Lower leg skin (tissue), 4 donors: ENCODE measurements at regions not wholly inside any gene's neighbourhood (a gene's known extent, or its start where the extent isn't known, plus 50 kb on each side); places are given as distances from the start of the nearest gene placed in this dataset.

Experiments used
- DNase-seq, 2 donors: peaks; one replicate each; pipeline ENCODE4 v3.0.0-alpha.2; 2019; ENCODE audit warnings: low spot score in 2 of 2
- H3K4me3 ChIP-seq: fragments of 200-600 bp; sonication (generic); 2 replicates; pipeline ENCODE4 v1.5.1; 2017; ENCODE audit warnings: mild to moderate bottlenecking, low read depth; ENCODE audit not compliant: poor library complexity, severe bottlenecking
- POLR2A ChIP-seq, 2 donors: fragments of 450-650 bp; IDR thresholded peaks; one replicate each; pipeline ENCODE4 v1.6.1; 2016 to 2017; ENCODE audit warnings: antibody characterized with exemption in 2 of 2, mild to moderate bottlenecking in 1 of 2, moderate library complexity in 1 of 2
- WGBS, 2 donors: methylation state at CpG; one replicate each; pipeline ENCODE4 v1.1.5; 2018; 5-methylcytosine and 5-hydroxymethylcytosine counted together
- intact Hi-C: fragments of 100-400 bp; cut with DNase I; formaldehyde crosslinking; loops from one replicate; pipeline ENCODE4 v1.15.0; 2023; ENCODE audit warnings: low total_unique reads
- TF ChIP-seq, protein P1 (sequence below), 3 donors: fragments of 450-650 bp; IDR thresholded peaks; one replicate each; pipeline ENCODE4 v1.5.1; 2016; ENCODE audit warnings: antibody characterized with exemption in 3 of 3, mild to moderate bottlenecking in 3 of 3, moderate library complexity in 2 of 3

DNA sequence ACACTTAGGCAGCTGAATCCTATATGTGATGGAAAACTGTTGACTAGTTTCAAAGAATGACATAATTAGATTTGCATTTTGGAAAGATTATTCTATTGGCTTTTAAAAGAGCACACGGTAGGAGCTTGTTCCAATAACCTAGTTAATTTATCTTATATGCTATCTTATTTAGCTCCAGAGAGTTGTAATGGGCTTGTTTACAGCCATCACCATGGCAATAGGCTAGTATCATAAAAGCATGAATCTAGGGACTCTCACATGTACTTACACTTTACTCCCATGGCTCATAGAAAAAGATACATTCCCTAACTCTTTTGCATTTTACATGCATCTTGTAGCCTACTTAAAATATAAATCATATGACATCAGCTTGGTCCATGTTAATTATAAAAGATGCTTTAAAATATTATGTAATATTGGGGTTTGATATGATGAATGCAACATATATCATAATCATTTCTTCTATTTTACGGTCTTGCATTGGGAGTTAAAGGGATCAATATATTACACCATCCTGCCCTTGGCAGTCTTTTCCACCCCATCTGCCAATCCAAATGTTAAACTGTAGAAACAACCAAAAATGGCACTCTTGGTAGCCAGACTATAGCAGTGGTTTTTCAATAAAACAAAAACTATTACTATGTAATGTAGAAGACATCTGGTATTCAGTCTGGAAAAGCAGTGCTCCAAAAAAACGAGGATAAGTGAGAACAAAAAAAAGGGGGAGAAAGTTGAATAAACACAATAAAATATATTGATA lies 2254.0 kb downstream of the LRRC4C start:
- no peak for TF ChIP-seq POLR2A (IDR thresholded peaks at IDR 0.05)
- TF ChIP-seq, protein P1, sequence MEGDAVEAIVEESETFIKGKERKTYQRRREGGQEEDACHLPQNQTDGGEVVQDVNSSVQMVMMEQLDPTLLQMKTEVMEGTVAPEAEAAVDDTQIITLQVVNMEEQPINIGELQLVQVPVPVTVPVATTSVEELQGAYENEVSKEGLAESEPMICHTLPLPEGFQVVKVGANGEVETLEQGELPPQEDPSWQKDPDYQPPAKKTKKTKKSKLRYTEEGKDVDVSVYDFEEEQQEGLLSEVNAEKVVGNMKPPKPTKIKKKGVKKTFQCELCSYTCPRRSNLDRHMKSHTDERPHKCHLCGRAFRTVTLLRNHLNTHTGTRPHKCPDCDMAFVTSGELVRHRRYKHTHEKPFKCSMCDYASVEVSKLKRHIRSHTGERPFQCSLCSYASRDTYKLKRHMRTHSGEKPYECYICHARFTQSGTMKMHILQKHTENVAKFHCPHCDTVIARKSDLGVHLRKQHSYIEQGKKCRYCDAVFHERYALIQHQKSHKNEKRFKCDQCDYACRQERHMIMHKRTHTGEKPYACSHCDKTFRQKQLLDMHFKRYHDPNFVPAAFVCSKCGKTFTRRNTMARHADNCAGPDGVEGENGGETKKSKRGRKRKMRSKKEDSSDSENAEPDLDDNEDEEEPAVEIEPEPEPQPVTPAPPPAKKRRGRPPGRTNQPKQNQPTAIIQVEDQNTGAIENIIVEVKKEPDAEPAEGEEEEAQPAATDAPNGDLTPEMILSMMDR (IDR thresholded peaks at IDR 0.05), result no peak
- 55 to 58% methylated on average over 3 of the region's 3 CpGs for WGBS, 2 donors
- intact Hi-C loops, result no loop called here
- no peak for DNase-seq
- no peak overlapping the region for H3K4me3 ChIP-seq

DNA sequence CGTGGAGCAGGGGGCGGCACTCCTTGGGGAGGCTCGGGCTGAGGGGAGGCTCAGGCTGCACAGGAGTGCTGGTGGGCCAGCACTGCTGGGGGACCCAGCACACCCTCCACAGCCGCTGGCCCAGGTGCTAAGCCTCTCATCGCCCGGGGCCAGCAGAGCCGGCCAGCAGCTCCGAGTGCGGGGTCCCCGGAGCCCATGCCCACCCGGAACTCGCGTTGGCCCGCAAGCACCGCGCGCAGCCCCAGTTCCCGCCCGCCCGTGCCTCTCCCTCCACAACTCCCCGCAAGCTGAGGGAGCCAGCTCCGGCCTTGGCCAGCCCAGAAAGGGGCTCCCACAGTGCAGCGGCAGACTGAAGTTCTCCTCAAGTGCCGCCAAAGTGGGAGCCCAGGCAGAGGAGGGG lies 2266.8 kb downstream of the LRRC4C start:
- intact Hi-C loops, result no loop called here
- TF ChIP-seq POLR2A (IDR thresholded peaks at IDR 0.05), result no peak
- TF ChIP-seq, protein P1 (IDR thresholded peaks at IDR 0.05), result no peak
- no peak overlapping the region for H3K4me3 ChIP-seq
- no peak for DNase-seq
- WGBS, 2 donors, result 90 to 100% methylated on average over 4 to 20 of the region's 24 CpGs

DNA sequence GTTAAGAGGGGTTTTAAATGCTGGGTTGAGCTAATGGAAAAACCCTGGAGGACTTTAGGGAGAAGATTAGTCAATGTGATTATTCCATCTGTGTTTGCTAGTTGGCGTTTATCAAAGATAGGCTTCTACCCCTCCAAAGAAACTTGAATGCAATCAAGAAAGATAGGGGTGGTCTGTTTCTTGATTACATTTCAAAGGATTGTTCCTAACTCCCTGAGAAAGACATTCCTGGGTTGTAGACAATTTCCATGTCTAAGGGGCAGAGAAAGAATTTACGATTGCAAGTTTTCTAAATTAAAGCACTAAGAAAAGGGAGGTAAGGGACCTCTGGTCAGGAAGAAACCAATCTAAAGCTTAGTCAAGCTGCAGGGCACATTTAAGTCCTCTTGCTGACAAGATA lies 2268.7 kb downstream of the LRRC4C start:
- intact Hi-C loops, result no loop called here
- DNase-seq, result no peak
- no peak overlapping the region for H3K4me3 ChIP-seq
- WGBS, 2 donors, result 44 to 47% methylated on average over 2 of the region's 2 CpGs
- TF ChIP-seq, protein P1 (IDR thresholded peaks at IDR 0.05), result no peak
- TF ChIP-seq POLR2A (IDR thresholded peaks at IDR 0.05), result no peak

DNA sequence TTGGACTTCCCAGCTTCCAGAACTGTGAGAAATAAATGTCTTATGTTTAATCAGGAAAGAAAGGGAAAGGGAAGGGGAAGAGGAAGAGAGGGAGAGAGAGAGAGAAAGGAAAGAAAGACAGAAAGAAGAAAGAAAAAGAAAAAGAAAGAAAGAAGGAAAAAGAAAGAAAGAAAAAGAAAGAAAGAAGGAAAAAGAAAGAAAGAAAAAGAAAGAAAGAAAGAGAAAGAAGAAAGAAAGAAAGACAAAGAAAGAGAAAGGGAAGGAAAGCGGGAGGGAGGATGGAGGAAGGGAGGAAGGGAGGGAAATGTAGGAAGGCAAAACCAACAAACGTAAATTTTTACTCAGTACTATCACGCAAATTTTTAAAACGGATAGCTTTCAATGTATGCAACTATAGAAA lies 2281.8 kb downstream of the LRRC4C start:
- TF ChIP-seq, protein P1 (IDR thresholded peaks at IDR 0.05), result no peak
- no peak for TF ChIP-seq POLR2A (IDR thresholded peaks at IDR 0.05)

DNA sequence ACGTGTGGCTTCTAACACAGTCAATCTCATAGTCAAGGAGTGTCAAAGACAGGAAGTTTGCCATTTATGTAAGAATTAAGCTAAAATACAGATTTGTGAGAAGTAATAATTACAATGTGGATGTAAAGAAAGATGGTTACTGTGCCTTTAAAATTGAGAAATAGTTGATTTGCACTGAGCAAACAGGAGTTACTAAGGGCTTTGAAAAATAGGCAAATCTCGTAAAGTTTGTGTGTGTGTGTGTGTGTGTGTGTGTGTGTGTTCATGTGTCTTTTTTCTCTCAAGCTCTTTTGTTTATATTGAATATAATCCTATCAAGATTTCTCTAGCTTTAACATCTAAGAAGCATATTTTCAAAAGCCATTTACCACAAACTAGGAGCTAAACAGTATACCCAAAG lies 2284.5 kb downstream of the LRRC4C start:
- no peak for DNase-seq
- TF ChIP-seq POLR2A (IDR thresholded peaks at IDR 0.05), result no peak
- TF ChIP-seq, protein P1 (IDR thresholded peaks at IDR 0.05), result no peak
- 53 to 62% methylated on average over 2 of the region's 2 CpGs for WGBS, 2 donors
- no peak overlapping the region for H3K4me3 ChIP-seq
- intact Hi-C loops, result no loop called here

More for the DNA sequence above, 2281.8 kb downstream of the LRRC4C start:
- intact Hi-C loops, result no loop called here
- WGBS, 2 donors, result 87 to 98% methylated on average over 4 of the region's 4 CpGs
- DNase-seq, result no peak
- no peak overlapping the region for H3K4me3 ChIP-seq

DNA sequence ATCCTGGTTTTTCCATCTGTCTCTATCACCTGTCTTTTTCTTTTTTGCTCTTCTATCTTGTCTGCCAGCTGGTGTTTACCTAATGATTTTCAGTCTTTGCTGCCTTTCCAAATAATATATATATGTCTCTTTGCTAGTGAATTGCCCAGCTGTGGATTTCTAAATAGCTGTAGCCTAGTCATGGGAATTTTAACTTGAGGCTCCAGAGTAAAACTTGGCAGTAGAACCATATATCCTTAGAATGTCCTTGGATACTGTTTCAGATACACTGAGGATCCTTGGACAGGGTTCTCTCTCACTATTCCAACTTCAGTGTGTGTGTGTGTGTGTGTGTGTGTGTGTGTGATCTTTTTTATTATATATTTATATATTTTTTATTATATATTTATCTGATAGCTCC lies 2285.3 kb downstream of the LRRC4C start:
- no peak overlapping the region for H3K4me3 ChIP-seq
- TF ChIP-seq, protein P1 (IDR thresholded peaks at IDR 0.05), result no peak
- no peak for TF ChIP-seq POLR2A (IDR thresholded peaks at IDR 0.05)
- no peak for DNase-seq
- intact Hi-C loops, result no loop called here
